ENCODE measurements at regions not wholly inside any gene's neighbourhood (a gene's known extent, or its start where the extent isn't known, plus 50 kb on each side); places are given as distances from the start of the nearest gene placed in this dataset.
"Not testable (repeated sequence)": the region's sequence is repeated elsewhere in the genome, so short reads cannot be mapped to it uniquely, and the experiment has no call there.

DNA sequence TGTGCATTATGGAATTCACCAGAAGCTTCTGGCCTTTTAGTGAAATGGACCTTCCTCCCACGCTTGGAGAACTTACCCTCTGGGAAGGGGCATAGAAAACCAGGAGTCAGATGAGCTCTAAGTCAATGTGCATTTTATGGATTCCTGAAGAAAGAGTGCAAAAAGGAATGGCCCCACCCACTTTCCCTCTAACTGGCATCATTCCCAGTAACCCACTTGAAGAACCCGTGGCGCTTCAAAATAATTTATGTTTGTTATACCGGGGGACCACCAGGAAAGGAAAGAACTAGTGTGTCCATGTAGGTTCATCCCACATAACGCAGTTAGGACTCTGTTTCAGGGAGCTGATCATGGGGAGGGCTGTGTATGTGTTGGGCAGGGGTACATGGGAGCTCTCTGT is 1153.4 kb downstream of the TMEM121 start:
- FAIRE-seq (no peak), DNase-seq (ENCODE audit: insufficient read length, low spot score) (no peak)
- TF ChIP-seq POU2F2 (IDR thresholded peaks at IDR 0.05; ENCODE audit: low read depth, low read length) = no peak
- TF ChIP-seq PAX5 (IDR thresholded peaks at IDR 0.05; ENCODE audit: insufficient read depth, low read length, severe bottlenecking) = no peak
- no peak for TF ChIP-seq SPI1 (IDR thresholded peaks at IDR 0.05; ENCODE audit: low read depth, low read length)
- TF ChIP-seq TAF1 (IDR thresholded peaks at IDR 0.05; ENCODE audit: low read depth, low read length) = no peak
- no peak for TF ChIP-seq POLR2AphosphoS5 (IDR thresholded peaks at IDR 0.05; ENCODE audit: low read depth, low read length)
- TF ChIP-seq POLR2A (IDR thresholded peaks at IDR 0.05; ENCODE audit: low read depth, low read length) = no peak

DNA sequence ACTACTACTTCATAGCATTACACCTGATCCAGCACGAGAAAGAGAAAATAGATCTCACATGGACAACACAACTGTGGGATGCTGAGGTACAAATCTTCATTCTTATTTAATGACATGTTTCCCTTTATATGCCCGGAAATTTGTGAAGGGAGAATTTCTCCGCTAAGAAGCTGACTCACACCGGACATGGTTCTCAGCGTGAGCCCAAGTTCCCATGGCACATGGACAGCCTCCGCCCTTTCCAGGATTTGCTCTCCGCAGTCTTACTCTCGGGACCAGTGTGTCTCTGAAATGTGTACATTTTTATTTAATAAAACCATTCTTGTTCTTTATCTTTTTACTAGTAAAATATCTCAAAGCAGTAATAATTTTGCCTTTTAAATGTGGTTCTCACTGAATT is 1154.8 kb downstream of the TMEM121 start:
- FAIRE-seq (no peak), DNase-seq (ENCODE audit: insufficient read length, low spot score) (no peak)
- TF ChIP-seq POLR2A (IDR thresholded peaks at IDR 0.05; ENCODE audit: low read depth, low read length) (no peak), POLR2AphosphoS5 (IDR thresholded peaks at IDR 0.05; ENCODE audit: low read depth, low read length) (no peak), SPI1 (IDR thresholded peaks at IDR 0.05; ENCODE audit: low read depth, low read length) (no peak), PAX5 (IDR thresholded peaks at IDR 0.05; ENCODE audit: insufficient read depth, low read length, severe bottlenecking) (no peak), TAF1 (IDR thresholded peaks at IDR 0.05; ENCODE audit: low read depth, low read length) (no peak), POU2F2 (IDR thresholded peaks at IDR 0.05; ENCODE audit: low read depth, low read length) (no peak)

GRCh38 chr14:106681568-106681967 is 1155.2 kb downstream of the TMEM121 start:
- DNase-seq (ENCODE audit: insufficient read length, low spot score) = no peak
- TF ChIP-seq TAF1 (IDR thresholded peaks at IDR 0.05; ENCODE audit: low read depth, low read length) (no peak), POLR2AphosphoS5 (IDR thresholded peaks at IDR 0.05; ENCODE audit: low read depth, low read length) (no peak), PAX5 (IDR thresholded peaks at IDR 0.05; ENCODE audit: insufficient read depth, low read length, severe bottlenecking) (no peak), POU2F2 (IDR thresholded peaks at IDR 0.05; ENCODE audit: low read depth, low read length) (no peak)
- FAIRE-seq = no peak

DNA sequence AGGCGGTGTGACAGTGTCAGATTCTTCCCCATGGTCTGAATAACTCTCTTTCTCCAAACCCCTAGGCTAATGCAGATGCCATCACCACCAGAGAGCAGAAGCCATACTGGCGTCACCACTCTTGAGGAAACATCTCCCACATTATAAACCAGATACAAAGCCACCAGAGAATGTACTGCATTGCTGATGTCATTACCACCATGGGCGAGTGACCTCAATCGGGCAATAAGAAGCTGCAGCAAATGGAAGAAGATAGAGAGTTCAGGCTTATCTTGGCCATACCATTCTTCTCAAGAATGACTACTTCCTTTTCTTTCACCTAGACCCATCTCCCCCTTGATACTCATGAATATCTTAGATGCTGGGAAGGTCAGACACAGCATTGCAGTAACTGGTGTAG is 1157.2 kb downstream of the TMEM121 start:
- DNase-seq (ENCODE audit: insufficient read length, low spot score) (no peak), FAIRE-seq (no peak)
- no peak for TF ChIP-seq SPI1 (IDR thresholded peaks at IDR 0.05; ENCODE audit: low read depth, low read length)
- no peak for TF ChIP-seq POLR2AphosphoS5 (IDR thresholded peaks at IDR 0.05; ENCODE audit: low read depth, low read length)
- no peak for TF ChIP-seq POU2F2 (IDR thresholded peaks at IDR 0.05; ENCODE audit: low read depth, low read length)
- TF ChIP-seq POLR2A (IDR thresholded peaks at IDR 0.05; ENCODE audit: low read depth, low read length) = no peak
- no peak for TF ChIP-seq TAF1 (IDR thresholded peaks at IDR 0.05; ENCODE audit: low read depth, low read length)
- TF ChIP-seq PAX5 (IDR thresholded peaks at IDR 0.05; ENCODE audit: insufficient read depth, low read length, severe bottlenecking) = no peak

DNA sequence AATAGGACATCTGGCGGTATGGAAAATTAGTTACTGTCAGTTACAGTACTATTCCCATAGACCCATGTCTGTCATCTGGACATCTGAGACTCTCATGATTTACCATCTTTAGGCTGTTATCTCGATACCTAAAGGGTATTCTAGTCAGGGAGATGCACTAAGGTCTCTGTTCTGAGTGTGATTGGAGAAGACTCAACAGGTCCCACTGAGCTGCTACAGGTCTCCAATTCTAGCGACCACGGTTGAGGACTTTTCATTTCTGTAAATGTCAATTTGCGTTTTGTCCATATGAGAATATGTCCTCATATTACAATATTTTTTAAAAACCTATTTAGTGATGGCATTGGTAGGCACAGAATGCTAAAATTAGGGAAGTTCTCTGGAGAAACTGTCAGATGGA is 1160.2 kb downstream of the TMEM121 start:
- no peak for FAIRE-seq
- DNase-seq (ENCODE audit: insufficient read length, low spot score) = no peak
- TF ChIP-seq POU2F2 (IDR thresholded peaks at IDR 0.05; ENCODE audit: low read depth, low read length) = no peak
- no peak for TF ChIP-seq PAX5 (IDR thresholded peaks at IDR 0.05; ENCODE audit: insufficient read depth, low read length, severe bottlenecking)
- no peak for TF ChIP-seq TAF1 (IDR thresholded peaks at IDR 0.05; ENCODE audit: low read depth, low read length)
- no peak for TF ChIP-seq POLR2A (IDR thresholded peaks at IDR 0.05; ENCODE audit: low read depth, low read length)

DNA sequence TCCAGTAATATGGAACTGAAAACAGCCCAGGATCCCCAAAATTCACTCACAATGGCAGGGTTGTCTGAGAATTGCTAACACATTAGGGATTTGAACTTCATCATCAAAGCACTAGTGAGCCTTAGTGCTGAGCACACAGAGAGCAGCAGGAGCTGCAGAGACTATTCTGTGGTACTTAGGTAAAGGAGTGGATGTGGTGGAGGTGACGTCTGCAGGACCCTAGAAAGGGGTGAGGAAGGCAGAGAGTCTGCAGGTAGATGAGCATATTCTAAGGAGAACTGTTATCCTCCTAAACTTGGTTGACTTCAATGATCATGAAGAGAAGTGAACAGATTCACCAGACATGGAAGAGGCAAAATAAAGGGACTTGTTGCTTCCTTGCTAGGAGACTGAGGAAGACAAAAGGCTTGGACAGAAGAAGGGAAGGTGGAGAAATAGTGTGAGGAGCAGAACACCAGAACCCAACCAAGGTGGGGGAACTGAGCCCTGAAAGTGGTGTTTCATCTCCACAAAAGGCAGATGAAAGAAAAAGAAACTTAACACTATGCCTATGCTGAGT is 1164.0 kb downstream of the TMEM121 start:
- no peak for TF ChIP-seq TAF1 (IDR thresholded peaks at IDR 0.05; ENCODE audit: low read depth, low read length)
- TF ChIP-seq POU2F2 (IDR thresholded peaks at IDR 0.05; ENCODE audit: low read depth, low read length) = no peak
- TF ChIP-seq PAX5 (IDR thresholded peaks at IDR 0.05; ENCODE audit: insufficient read depth, low read length, severe bottlenecking) = no peak
- TF ChIP-seq SPI1 (IDR thresholded peaks at IDR 0.05; ENCODE audit: low read depth, low read length) = no peak
- DNase-seq (ENCODE audit: insufficient read length, low spot score) (no peak), FAIRE-seq (peak; percentile 20)

DNA sequence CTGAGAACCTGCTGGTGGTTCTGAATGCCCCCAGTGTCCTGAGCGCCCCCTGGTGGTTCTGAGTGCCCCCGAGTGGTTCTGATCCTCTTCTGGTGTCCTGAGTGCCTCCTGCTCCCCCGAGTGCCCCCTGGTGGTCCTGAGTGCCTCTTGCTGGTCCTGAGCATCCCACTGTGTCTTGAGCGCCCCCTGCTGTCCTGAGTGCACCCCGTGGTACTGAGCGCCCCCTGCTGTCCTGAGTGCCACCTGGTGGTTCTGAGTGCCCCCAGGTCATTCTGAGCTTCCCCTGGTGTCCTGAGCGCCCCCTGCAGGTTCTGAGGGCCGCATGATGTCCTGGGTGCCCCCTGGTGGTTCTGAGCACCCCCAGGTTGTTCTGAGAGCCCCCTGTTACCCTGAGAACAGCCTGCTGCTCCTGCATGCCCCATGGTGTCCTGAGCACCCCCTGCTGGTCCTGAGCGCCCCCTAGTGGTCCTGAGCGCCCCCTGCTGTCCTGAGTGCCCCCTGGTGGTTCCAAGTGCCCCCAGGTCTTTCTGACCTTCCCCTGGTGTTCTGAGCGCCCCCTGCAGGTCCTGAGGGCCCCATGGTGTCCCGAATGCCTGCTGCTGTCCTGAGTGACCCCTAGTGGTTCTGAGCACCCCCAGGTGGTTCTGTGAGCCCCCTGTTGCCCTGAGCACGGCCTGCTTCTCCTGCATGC is 1165.4 kb downstream of the TMEM121 start:
- FAIRE-seq (peak; percentile 90), DNase-seq (ENCODE audit: insufficient read length, low spot score) (peak; percentile 37)
- TF ChIP-seq POU2F2 (IDR thresholded peaks at IDR 0.05; ENCODE audit: low read depth, low read length) (peak; percentile 60; the same call in 1 of the 2 replicates), POLR2A (IDR thresholded peaks at IDR 0.05; ENCODE audit: low read depth, low read length) (no peak), PAX5 (IDR thresholded peaks at IDR 0.05; ENCODE audit: insufficient read depth, low read length, severe bottlenecking) (peak; percentile 60)

DNA sequence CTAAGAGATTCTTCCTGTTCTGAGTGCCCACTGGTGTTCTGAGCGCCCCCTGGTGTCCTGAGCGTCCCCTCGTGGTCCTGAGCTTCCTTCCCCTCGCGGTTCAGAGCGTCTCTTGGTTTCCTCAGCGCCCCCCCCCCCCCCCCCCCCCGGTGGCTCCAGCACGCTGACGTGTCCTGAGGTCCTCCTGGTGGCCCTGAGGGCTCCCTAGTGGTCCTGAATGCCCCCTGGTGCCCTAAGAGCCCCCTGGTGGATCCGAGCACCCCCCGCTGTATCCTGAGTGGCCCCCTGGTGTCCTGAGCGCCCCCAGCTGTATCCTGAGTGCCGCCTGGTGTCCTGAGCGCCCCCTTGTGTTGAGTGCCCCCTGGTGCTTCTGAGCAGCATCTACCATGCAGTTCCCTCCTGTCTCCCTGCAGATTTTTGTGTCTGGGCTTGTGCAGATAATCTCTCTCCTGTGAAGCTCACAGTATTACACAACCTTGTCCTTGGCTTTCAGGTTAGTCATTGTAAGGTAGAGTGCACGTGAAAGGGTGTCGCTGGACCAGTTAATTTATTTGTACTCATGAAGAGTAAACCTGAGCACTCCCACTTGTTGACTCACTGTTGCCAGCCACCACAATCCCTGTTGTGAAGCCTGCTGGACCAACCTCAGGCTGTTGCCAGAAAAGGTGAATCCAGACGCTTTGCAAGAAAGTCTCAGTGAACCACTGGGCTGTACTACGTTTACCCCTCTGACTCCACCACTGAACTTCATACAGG is 1168.4 kb downstream of the TMEM121 start:
- peak; percentile 98 for FAIRE-seq
- TF ChIP-seq SPI1 (IDR thresholded peaks at IDR 0.05; ENCODE audit: low read depth, low read length) (peak; percentile 50), PAX5 (IDR thresholded peaks at IDR 0.05; ENCODE audit: insufficient read depth, low read length, severe bottlenecking) (no peak)
- DNase-seq (ENCODE audit: insufficient read length, low spot score) = peak; percentile 22

- peak; percentile 29; the same call in 1 of the 2 replicates for TF ChIP-seq SPI1 (IDR thresholded peaks at IDR 0.05; ENCODE audit: low read depth, low read length)
- not testable (repeated sequence) for DNase-seq (ENCODE audit: insufficient read length, low spot score)
- peak; percentile 97 for FAIRE-seq
Observed at GRCh38 chr14:106698620-106699267, 1172.4 kb downstream of the TMEM121 start.

DNA sequence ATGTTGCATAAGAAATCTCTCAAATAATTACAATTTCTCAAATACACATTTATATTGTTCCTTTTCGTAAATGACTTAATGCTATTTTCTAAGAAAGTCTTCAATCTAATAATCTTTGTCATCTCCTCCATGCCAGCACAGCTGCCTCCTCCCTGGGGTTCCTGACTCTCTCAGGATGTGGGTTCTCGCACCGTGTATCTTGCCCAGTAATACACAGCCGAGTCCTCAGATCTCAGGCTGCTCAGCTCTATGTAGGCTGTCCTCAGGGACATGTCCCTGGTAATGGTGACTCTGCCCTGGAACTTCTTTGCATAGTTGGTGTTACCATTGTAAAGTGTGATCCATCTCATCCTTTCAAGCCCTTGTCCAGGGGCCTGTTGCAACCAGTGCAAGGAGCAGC is 1177.3 kb downstream of the TMEM121 start:
- FAIRE-seq = peak; percentile 9
- DNase-seq (ENCODE audit: insufficient read length, low spot score) = not testable (repeated sequence)

GRCh38 chr14:106706488-106706887 is 1180.1 kb downstream of the TMEM121 start:
- not testable (repeated sequence) for DNase-seq (ENCODE audit: insufficient read length, low spot score); FAIRE-seq

- DNase-seq (ENCODE audit: insufficient read length, low spot score); FAIRE-seq: not testable (repeated sequence)
Observed at GRCh38 chr14:106710187-106710586, 1183.8 kb downstream of the TMEM121 start.

GRCh38 chr14:106712513-106712912 is 1186.1 kb downstream of the TMEM121 start:
- not testable (repeated sequence) for FAIRE-seq; DNase-seq (ENCODE audit: insufficient read length, low spot score)
